ENCODE measurements at regions not wholly inside any gene's neighbourhood (a gene's known extent, or its start where the extent isn't known, plus 50 kb on each side); places are given as distances from the start of the nearest gene placed in this dataset.

DNA sequence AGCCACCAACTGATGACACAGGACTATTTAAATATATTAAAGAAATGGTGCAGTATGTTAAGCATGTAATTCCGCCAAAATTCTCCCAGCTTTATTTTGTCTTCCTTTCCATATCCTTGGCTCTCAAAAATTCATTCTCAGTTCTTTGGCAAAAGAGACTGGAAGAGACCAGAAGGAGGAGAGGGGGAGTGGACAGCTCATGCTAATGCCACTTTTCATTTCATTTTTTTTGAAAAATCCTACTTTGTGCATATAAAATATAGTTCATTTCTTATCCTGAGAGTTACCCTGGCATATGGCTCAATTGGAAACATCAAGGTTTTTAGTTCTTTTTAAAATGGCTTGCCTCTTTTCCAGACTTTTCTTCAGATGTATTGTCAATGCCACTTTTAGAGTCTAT, 128.5 kb upstream of the VRK2 start:
- TF ChIP-seq EZH2 (IDR thresholded peaks at IDR 0.05) (no peak), POLR2AphosphoS5 (IDR thresholded peaks at IDR 0.05; ENCODE audit: borderline replicate concordance, low read depth, low read length) (no peak)
